Gastrocnemius medialis (tissue), 4 donors: ENCODE measurements at regions not wholly inside any gene's neighbourhood (a gene's known extent, or its start where the extent isn't known, plus 50 kb on each side); places are given as distances from the start of the nearest gene placed in this dataset.

Experiments
- CTCF ChIP-seq, 5 experiments: fragments of 450-650 bp in 3 of 5; fragments of 200-600 bp in 2 of 5; sonication (generic) in 2 of 5; IDR thresholded peaks in 4 of 5; conservative IDR thresholded peaks in 1 of 5; 1 replicate in 4 of 5; 2 replicates in 1 of 5; pipeline ENCODE4 v1.5.1; 2016 to 2019; ENCODE audit warnings: antibody characterized with exemption in 5 of 5, mild to moderate bottlenecking in 3 of 5, moderate library complexity in 3 of 5
- POLR2A ChIP-seq, 2 donors: fragments of 450-650 bp; IDR thresholded peaks; one replicate each; pipeline ENCODE4 v1.6.1; 2017; ENCODE audit warnings: antibody characterized with exemption in 2 of 2, mild to moderate bottlenecking in 2 of 2, moderate library complexity in 2 of 2

- TF ChIP-seq CTCF (IDR thresholded peaks at IDR 0.05 in 4 of 5, conservative IDR thresholded peaks at IDR 0.05 in 1 of 5) (no peak), POLR2A (IDR thresholded peaks at IDR 0.05) (no peak)
These were observed 385.6 kb upstream of the PHF14 start for GRCh38 chr7:10588084-10588483.
